ENCODE measurements at regions not wholly inside any gene's neighbourhood (a gene's known extent, or its start where the extent isn't known, plus 50 kb on each side); places are given as distances from the start of the nearest gene placed in this dataset.
A peak's percentile ranks its signal among the peaks of the same experiment; 100 is the strongest.

GRCh38 chr12:41970744-41971143 lies 173.9 kb downstream of the GXYLT1 start:
- peaks cover under 1% of the 10 kb centered on the region for H3K9me3 Mint-ChIP-seq
- no peaks in the 10 kb centered on the region for H3K36me3 Mint-ChIP-seq
- peaks cover 26% of the 10 kb centered on the region for H3K4me1 Mint-ChIP-seq (ENCODE audit: unreplicated experiment)
- no peak overlapping the region for H3K4me3 Mint-ChIP-seq
- TF ChIP-seq CTCF (conservative IDR thresholded peaks at IDR 0.05): no peak
- peaks cover 3% of the 10 kb centered on the region for H3K27me3 Mint-ChIP-seq
- H3K27ac Mint-ChIP-seq: no peak overlapping the region
- DNase-seq (ENCODE audit: extremely low spot score, unreplicated experiment): no peak

DNA sequence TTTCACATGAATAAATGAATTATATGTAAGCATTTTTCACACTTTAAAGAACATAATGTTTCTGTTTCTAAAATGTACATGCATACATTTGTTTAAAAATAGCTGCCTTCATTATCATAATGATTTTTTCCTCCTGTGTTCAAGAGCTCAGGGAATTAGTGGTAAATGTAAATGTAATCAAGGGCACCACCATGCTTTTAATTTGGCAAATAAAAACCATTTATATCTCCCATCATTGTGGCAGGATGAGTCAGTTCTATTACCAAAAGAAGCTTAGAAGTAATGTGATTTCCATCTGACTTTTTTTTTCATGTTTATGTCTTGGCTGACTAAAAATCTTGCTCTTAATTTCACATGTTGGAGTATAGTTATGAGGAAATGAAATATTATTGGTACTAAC lies 176.1 kb downstream of the GXYLT1 start:
- H3K4me3 Mint-ChIP-seq: peak overlapping the region; percentile 12
- H3K9me3 Mint-ChIP-seq: peaks cover 9% of the 10 kb centered on the region
- no peak for DNase-seq (ENCODE audit: extremely low spot score, unreplicated experiment)
- no peak for TF ChIP-seq CTCF (conservative IDR thresholded peaks at IDR 0.05)
- no peaks in the 10 kb centered on the region for H3K36me3 Mint-ChIP-seq
- H3K27me3 Mint-ChIP-seq: peaks cover 3% of the 10 kb centered on the region
- H3K27ac Mint-ChIP-seq: no peak overlapping the region
- H3K4me1 Mint-ChIP-seq (ENCODE audit: unreplicated experiment): peaks cover 30% of the 10 kb centered on the region

DNA sequence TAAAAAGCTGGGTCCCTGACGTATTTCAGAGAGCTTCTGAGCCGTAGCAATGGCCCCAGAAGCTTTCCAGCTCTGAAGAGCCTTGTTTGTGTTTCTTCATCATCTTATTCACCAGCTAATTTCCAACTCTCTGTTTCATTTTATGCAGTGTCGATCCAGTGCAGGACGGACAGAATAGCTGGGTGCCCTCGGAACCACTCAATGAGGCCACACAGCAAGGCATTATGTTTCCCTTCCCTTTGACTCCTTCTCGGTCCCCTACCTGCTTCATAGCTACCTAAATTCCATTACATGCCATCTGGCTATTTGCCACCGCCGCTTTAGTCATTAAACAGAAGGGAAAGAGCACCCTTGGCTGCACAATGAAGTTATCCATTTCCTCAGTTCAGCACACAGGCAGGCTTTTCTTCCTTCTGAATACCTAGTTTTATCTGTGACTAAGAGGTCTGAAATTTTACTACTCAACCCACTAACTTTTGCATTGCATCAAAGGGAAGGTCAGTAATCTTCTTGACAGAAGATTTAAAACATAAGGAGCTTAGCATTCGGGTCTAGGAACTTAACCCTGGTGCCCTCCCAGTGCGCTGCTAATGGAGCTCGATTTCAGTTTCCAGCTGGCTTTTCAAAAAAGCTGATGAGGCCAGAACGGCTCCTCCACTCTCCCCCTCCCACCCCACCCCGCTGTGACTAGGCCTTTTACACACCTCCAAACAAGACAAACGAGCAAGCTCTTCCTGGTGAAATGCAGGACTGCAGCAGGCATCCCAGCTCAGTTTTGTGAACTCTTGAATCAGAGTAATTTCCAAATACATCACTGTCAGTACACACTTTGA lies 176.8 kb downstream of the GXYLT1 start:
- Mint-ChIP-seq H3K9me3 (peaks cover 9% of the 10 kb centered on the region), H3K4me1 (ENCODE audit: unreplicated experiment) (peaks cover 30% of the 10 kb centered on the region), H3K27me3 (peaks cover 3% of the 10 kb centered on the region), H3K4me3 (peak overlapping the region; percentile 69), H3K36me3 (no peaks in the 10 kb centered on the region), H3K27ac (peak overlapping the region; percentile 73)
- TF ChIP-seq CTCF (conservative IDR thresholded peaks at IDR 0.05): no peak
- DNase-seq (ENCODE audit: extremely low spot score, unreplicated experiment): no peak

- Mint-ChIP-seq H3K27me3 (peaks cover 3% of the 10 kb centered on the region), H3K4me3 (no peak overlapping the region), H3K9me3 (peaks cover 9% of the 10 kb centered on the region), H3K36me3 (no peaks in the 10 kb centered on the region), H3K27ac (no peak overlapping the region), H3K4me1 (ENCODE audit: unreplicated experiment) (peaks cover 30% of the 10 kb centered on the region)
- no peak for DNase-seq (ENCODE audit: extremely low spot score, unreplicated experiment)
- TF ChIP-seq CTCF (conservative IDR thresholded peaks at IDR 0.05): no peak
Measured at GRCh38 chr12:41966916-41967315, 177.8 kb downstream of the GXYLT1 start.

- Mint-ChIP-seq H3K27me3 (peaks cover under 1% of the 10 kb centered on the region), H3K9me3 (peaks cover 9% of the 10 kb centered on the region), H3K36me3 (no peaks in the 10 kb centered on the region), H3K4me1 (ENCODE audit: unreplicated experiment) (peaks cover 30% of the 10 kb centered on the region), H3K27ac (peak overlapping the region; percentile 52), H3K4me3 (peak overlapping the region; percentile 13)
- no peak for DNase-seq (ENCODE audit: extremely low spot score, unreplicated experiment)
- no peak for TF ChIP-seq CTCF (conservative IDR thresholded peaks at IDR 0.05)
Measured at GRCh38 chr12:41966001-41966400, 178.7 kb downstream of the GXYLT1 start.
